Right atrium auricular region (tissue), 2 donors: ENCODE measurements at regions not wholly inside any gene's neighbourhood (a gene's known extent, or its start where the extent isn't known, plus 50 kb on each side); places are given as distances from the start of the nearest gene placed in this dataset.

Experiments
- DNase-seq: peaks from one replicate; pipeline ENCODE4 v3.0.0-alpha.2; 2019; ENCODE audit warnings: low spot score
- H3K27ac ChIP-seq, 2 donors: fragments of 200-600 bp; sonication (generic); 1 replicate in 1 of 2; 2 replicates in 1 of 2; pipeline ENCODE4 v1.5.1; 2016 to 2019
- H3K27me3 ChIP-seq, 2 donors: fragments of 200-600 bp; sonication (generic); one replicate each; pipeline versions ENCODE4 v1.5.1 to v1.6.0; 2017 to 2019
- H3K36me3 ChIP-seq: fragments of 200-600 bp; sonication (generic); one replicate; pipeline ENCODE4 v1.5.1; 2016
- H3K4me1 ChIP-seq, 2 donors: fragments of 200-600 bp; sonication (generic); one replicate each; pipeline versions ENCODE4 v1.5.1 to v1.6.0; 2017 to 2019
- H3K4me3 ChIP-seq, 2 donors: fragments of 200-600 bp; sonication (generic); 1 replicate in 1 of 2; 2 replicates in 1 of 2; pipeline ENCODE4 v1.5.1; 2017 to 2019; ENCODE audit warnings: mild to moderate bottlenecking in 1 of 2, moderate library complexity in 1 of 2
- H3K9me3 ChIP-seq, 2 donors: fragments of 200-600 bp; sonication (generic); one replicate each; pipeline ENCODE4 v1.5.1; 2019
- TF ChIP-seq, protein P1 (sequence below), 2 donors: fragments of 200-600 bp; sonication (generic); IDR thresholded peaks; one replicate each; pipeline ENCODE4 v1.5.1; 2019; ENCODE audit warnings: antibody characterized with exemption in 2 of 2

DNA sequence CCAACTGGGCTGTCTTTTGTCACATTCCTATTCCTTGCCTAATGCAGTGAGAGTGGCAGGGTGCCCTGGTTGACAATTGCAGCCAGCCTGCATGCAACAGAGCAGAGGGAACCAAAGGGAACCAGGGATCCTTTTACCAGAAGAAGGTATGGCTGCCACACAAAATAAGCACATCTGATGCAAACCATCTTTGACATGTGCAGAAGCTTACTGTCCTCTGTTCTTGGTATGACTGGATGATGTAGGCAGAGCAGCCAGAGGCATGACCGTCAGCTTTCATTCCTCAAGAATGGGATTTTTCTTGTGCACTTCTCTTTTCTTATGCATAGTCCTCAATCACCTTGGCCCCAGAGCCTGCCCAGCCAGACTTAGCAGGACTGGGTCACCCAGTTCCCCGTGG lies 116.1 kb downstream of the UQCRFS1 start:
- Histone ChIP-seq H3K9me3 (peaks cover 0 to 12% of the 10 kb centered on the region in 2 donors), H3K27ac (no peak overlapping the region), H3K36me3 (no peaks in the 10 kb centered on the region), H3K4me1 (no peaks in the 10 kb centered on the region), H3K4me3 (no peak overlapping the region), H3K27me3 (no peaks in the 10 kb centered on the region)
- DNase-seq = no peak
- TF ChIP-seq, protein P1, sequence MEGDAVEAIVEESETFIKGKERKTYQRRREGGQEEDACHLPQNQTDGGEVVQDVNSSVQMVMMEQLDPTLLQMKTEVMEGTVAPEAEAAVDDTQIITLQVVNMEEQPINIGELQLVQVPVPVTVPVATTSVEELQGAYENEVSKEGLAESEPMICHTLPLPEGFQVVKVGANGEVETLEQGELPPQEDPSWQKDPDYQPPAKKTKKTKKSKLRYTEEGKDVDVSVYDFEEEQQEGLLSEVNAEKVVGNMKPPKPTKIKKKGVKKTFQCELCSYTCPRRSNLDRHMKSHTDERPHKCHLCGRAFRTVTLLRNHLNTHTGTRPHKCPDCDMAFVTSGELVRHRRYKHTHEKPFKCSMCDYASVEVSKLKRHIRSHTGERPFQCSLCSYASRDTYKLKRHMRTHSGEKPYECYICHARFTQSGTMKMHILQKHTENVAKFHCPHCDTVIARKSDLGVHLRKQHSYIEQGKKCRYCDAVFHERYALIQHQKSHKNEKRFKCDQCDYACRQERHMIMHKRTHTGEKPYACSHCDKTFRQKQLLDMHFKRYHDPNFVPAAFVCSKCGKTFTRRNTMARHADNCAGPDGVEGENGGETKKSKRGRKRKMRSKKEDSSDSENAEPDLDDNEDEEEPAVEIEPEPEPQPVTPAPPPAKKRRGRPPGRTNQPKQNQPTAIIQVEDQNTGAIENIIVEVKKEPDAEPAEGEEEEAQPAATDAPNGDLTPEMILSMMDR (IDR thresholded peaks at IDR 0.05) = no peak

DNA sequence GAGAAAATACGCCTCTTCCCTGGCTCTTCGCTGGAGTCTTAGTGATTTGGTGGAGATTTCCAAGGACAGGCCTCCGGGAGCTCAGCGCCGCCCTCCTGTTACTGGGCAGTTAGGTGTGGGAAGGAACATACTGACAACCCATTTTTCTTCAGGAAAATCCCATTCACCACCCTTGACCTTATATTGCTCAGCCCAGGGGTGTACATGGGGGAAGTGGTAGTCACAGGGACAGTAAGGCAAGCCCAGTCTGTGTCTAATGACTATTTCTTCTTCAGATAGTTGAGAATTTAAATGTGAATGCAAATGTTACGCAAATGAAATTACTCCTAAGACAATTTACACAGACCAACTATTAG lies 119.4 kb downstream of the UQCRFS1 start:
- no peaks in the 10 kb centered on the region for H3K9me3 ChIP-seq
- no peaks in the 10 kb centered on the region for H3K4me1 ChIP-seq
- H3K4me3 ChIP-seq = no peak overlapping the region
- H3K27ac ChIP-seq = no peak overlapping the region
- DNase-seq = no peak
- H3K27me3 ChIP-seq = no peaks in the 10 kb centered on the region
- no peaks in the 10 kb centered on the region for H3K36me3 ChIP-seq
- TF ChIP-seq, protein P1 (IDR thresholded peaks at IDR 0.05) = no peak

DNA sequence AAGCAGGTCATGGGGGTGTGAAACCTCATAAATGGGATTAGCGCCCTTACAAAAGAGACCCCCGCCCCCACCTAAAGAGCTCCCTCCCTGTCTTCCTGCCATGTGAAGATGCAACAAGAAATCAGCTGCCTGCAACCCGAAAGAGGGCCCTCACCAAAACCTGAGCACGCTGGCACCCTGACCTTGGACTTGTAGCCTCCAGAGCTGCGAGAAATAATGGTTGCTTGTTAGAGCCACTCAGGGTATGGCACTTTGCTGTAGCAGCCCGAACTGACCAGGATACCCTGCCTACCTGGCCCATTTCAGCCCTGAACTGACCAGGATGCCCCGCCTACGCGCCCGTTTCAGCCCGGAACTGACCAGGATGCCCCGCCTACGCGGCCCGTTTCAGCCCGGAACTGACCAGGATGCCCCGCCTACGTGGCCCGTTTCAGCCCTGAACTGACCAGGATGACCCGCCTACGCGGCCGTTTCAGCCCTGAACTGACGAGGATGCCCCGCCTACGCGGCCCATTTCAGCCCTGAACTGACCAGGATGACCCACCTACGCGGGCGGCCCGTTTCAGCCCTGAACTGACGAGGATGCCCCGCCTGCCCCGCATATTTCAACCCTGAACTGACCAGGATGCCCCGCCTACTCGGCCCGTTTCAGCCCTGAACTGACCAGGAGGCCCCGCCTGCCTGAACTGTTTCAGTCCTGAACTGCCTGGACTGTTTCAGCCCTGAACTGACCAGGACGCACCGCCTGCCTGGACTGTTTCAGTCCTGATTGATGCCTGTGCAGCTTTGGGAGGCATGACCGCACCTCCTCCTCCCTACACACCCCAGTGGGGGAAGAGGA lies 120.0 kb downstream of the UQCRFS1 start:
- TF ChIP-seq, protein P1 (IDR thresholded peaks at IDR 0.05) = no peak
- no peaks in the 10 kb centered on the region for H3K9me3 ChIP-seq
- H3K36me3 ChIP-seq = no peaks in the 10 kb centered on the region
- H3K4me3 ChIP-seq = no peak overlapping the region
- no peaks in the 10 kb centered on the region for H3K27me3 ChIP-seq
- DNase-seq = no peak
- H3K4me1 ChIP-seq = no peaks in the 10 kb centered on the region
- no peak overlapping the region for H3K27ac ChIP-seq

DNA sequence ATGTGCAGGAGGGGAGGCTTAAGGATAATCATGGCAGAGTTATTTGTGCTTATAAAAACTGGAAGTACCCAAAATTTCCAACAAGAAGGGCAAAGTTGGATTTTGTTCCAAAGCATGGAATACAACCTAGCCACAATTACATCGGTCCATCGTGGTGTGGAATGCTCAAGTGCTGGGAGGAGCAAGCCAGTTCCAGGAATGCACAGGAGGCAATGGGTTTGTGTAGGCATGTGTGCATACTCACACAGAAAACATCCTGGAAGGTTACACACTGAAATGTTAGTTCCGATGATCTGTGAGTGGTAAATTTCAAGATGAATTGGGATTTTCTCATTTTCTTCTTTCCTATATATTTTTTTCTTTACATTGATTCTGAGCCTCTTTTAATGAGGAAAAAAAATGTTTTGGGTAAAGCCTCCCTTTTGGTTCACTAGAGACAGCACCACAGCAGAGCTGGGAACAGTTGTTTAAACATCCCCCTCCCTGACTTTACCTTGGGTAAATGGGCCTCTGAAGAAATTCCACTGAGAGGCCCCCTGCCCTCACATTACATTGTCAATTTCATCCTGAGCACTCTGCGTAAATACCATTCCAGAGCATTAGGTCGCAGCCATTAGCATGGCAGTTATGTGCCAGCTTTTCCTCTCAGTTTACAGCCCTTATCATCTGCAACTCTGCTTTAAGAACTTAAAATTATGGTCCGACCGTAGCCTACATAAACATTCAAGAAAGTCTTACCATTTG lies 122.0 kb downstream of the UQCRFS1 start:
- Histone ChIP-seq H3K4me3 (no peak overlapping the region), H3K27ac (no peak overlapping the region), H3K4me1 (no peaks in the 10 kb centered on the region), H3K27me3 (no peaks in the 10 kb centered on the region), H3K9me3 (no peaks in the 10 kb centered on the region), H3K36me3 (no peaks in the 10 kb centered on the region)
- TF ChIP-seq, protein P1 (IDR thresholded peaks at IDR 0.05) = no peak
- no peak for DNase-seq

DNA sequence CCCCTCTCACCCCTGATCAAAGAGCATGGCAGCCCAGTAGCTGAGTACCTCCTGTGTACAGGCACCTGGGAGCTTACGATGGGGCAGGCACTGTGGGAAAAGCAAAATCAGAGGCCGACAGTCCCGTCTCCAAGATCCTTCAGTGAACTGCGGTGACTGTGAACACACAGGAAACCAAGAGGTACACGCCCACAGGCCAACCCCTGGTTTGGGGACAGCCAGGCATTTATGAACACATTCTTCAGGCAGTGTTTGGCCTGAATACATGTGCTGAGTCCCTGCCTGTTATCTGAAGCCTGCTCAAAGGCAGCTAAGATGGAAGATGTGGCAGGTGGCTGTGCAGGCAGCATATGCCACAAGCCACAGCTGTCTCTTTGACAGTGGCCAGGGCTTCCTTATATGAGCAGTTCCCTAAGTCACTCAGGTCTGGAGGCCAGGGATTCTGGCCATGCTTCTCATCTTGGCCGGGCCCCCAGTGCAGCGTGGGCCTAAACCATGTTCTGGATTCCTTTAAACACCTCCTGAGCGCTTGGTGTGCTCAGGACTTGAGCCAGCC lies 123.6 kb downstream of the UQCRFS1 start:
- no peak overlapping the region for H3K27ac ChIP-seq
- TF ChIP-seq, protein P1 (IDR thresholded peaks at IDR 0.05) = no peak
- no peaks in the 10 kb centered on the region for H3K9me3 ChIP-seq
- H3K36me3 ChIP-seq = no peaks in the 10 kb centered on the region
- H3K4me1 ChIP-seq = no peaks in the 10 kb centered on the region
- DNase-seq = no peak
- H3K27me3 ChIP-seq = no peaks in the 10 kb centered on the region
- H3K4me3 ChIP-seq = no peak overlapping the region
